ENCODE measurements at regions not wholly inside any gene's neighbourhood (a gene's known extent, or its start where the extent isn't known, plus 50 kb on each side); places are given as distances from the start of the nearest gene placed in this dataset.

- TF ChIP-seq ZNF83 (CRISPR knock-in tag; IDR thresholded peaks at IDR 0.05; ENCODE audit: borderline replicate concordance), result no peak
- no peak for TF ChIP-seq CBFB (CRISPR knock-in tag; IDR thresholded peaks at IDR 0.05)
- TF ChIP-seq RNF219 (CRISPR knock-in tag; IDR thresholded peaks at IDR 0.05), result no peak
- TF ChIP-seq NFKB2 (CRISPR knock-in tag; IDR thresholded peaks at IDR 0.05; ENCODE audit: borderline replicate concordance), result no peak
- no peak for TF ChIP-seq ZNF605 (CRISPR knock-in tag; IDR thresholded peaks at IDR 0.05)
- TF ChIP-seq AHDC1 (CRISPR knock-in tag; IDR thresholded peaks at IDR 0.05; ENCODE audit: borderline replicate concordance), result no peak
- no peak for TF ChIP-seq ELK4 (CRISPR knock-in tag; IDR thresholded peaks at IDR 0.05; ENCODE audit: borderline replicate concordance)
- TF ChIP-seq CEBPG (CRISPR knock-in tag; IDR thresholded peaks at IDR 0.05), result no peak
- no peak for TF ChIP-seq ZNF768 (CRISPR knock-in tag; IDR thresholded peaks at IDR 0.05)
- no peak for TF ChIP-seq IRF2 (CRISPR knock-in tag; IDR thresholded peaks at IDR 0.05)
- TF ChIP-seq ZNF772 (CRISPR knock-in tag; IDR thresholded peaks at IDR 0.05), result no peak
- no peak for TF ChIP-seq NAIF1 (CRISPR knock-in tag; IDR thresholded peaks at IDR 0.05; ENCODE audit: borderline replicate concordance)
- TF ChIP-seq PAX8 (CRISPR knock-in tag; IDR thresholded peaks at IDR 0.05; ENCODE audit: borderline replicate concordance), result no peak
- no peak for TF ChIP-seq ERF (CRISPR knock-in tag; IDR thresholded peaks at IDR 0.05)
- no peak for TF ChIP-seq RFX5 (IDR thresholded peaks at IDR 0.05; ENCODE audit: low read depth, low read length)
- no peak for TF ChIP-seq ATF5 (CRISPR knock-in tag; IDR thresholded peaks at IDR 0.05; ENCODE audit: low read depth)
These were observed 1953.1 kb upstream of the ADGRL3 start (continued) for GRCh38 chr4:59247032-59247431.
